ENCODE measurements at regions not wholly inside any gene's neighbourhood (a gene's known extent, or its start where the extent isn't known, plus 50 kb on each side); places are given as distances from the start of the nearest gene placed in this dataset.

- TF ChIP-seq CTCF (conservative IDR thresholded peaks at IDR 0.05 in 1 of 2, IDR thresholded peaks at IDR 0.05 in 1 of 2; ENCODE audit: low read depth in 1 of 2, low read length in 2 of 2), result no peak
- no peak for TF ChIP-seq EZH2 (IDR thresholded peaks at IDR 0.05; ENCODE audit: low read length, missing control alignments)
These were observed 644.7 kb upstream of the CDH6 start for GRCh38 chr5:30548580-30549305.

Measured in fibroblast of lung (primary cell).